Liver (tissue), 7 donors: ENCODE measurements at regions not wholly inside any gene's neighbourhood (a gene's known extent, or its start where the extent isn't known, plus 50 kb on each side); places are given as distances from the start of the nearest gene placed in this dataset.
A peak's percentile ranks its signal among the peaks of the same experiment; 100 is the strongest.

Source experiments
- DNase-seq: peaks from one replicate; pipeline ENCODE4 v3.0.0-alpha.2; 2017; ENCODE audit warnings: low spot score
- H3K27ac ChIP-seq, 2 donors: one replicate each; pipeline ENCODE4 v1.7.0; 2013; ENCODE audit warnings: inconsistent platforms in 2 of 2, low read length in 2 of 2, control low read depth in 1 of 2, low read depth in 1 of 2, mild to moderate bottlenecking in 1 of 2
- H3K27me3 ChIP-seq, 4 donors: one replicate each; pipeline versions ENCODE4 v1.6.1 to v1.7.0; 2013; ENCODE audit warnings: low read length in 3 of 4, inconsistent platforms in 1 of 4, mild to moderate bottlenecking in 1 of 4, moderate library complexity in 1 of 4; ENCODE audit not compliant: control insufficient read depth in 4 of 4, insufficient read depth in 4 of 4
- H3K36me3 ChIP-seq, 4 donors: one replicate each; pipeline versions ENCODE4 v1.6.1 to v1.7.0; 2013; ENCODE audit warnings: low read length in 3 of 4, mild to moderate bottlenecking in 3 of 4, low read depth in 1 of 4, moderate library complexity in 1 of 4; ENCODE audit not compliant: control insufficient read depth in 4 of 4, insufficient read depth in 3 of 4
- H3K4me1 ChIP-seq, 4 donors: one replicate each; pipeline versions ENCODE4 v1.6.1 to v1.7.0; 2013; ENCODE audit warnings: low read length in 3 of 4, mild to moderate bottlenecking in 3 of 4, moderate library complexity in 1 of 4; ENCODE audit not compliant: control insufficient read depth in 4 of 4, insufficient read depth in 4 of 4
- H3K4me3 ChIP-seq, 3 donors: one replicate each; pipeline versions ENCODE4 v1.6.1 to v1.7.0; 2013; ENCODE audit warnings: low read length in 3 of 3, control low read depth in 1 of 3, low read depth in 1 of 3, mild to moderate bottlenecking in 1 of 3
- H3K9ac ChIP-seq, 2 donors: one replicate each; pipeline ENCODE4 v1.7.0; 2013; ENCODE audit warnings: low read length in 2 of 2, mild to moderate bottlenecking in 2 of 2, moderate library complexity in 2 of 2, control low read depth in 1 of 2, low read depth in 1 of 2
- H3K9me3 ChIP-seq, 4 donors: one replicate each; pipeline versions ENCODE4 v1.6.1 to v1.7.0; 2013; ENCODE audit warnings: low read length in 3 of 4; ENCODE audit not compliant: control insufficient read depth in 4 of 4
- FOXA1 ChIP-seq: IDR thresholded peaks from 2 replicates; pipeline ENCODE4 v1.6.1; 2016; ENCODE audit warnings: antibody characterized with exemption
- GABPA ChIP-seq, 2 donors: IDR thresholded peaks in 1 of 2; conservative IDR thresholded peaks in 1 of 2; 2 replicates each; pipeline ENCODE4 v1.6.1; 2016; ENCODE audit warnings: antibody characterized with exemption in 2 of 2, mild to moderate bottlenecking in 1 of 2, moderate library complexity in 1 of 2
- HNF4A ChIP-seq, 2 donors: conservative IDR thresholded peaks; 2 replicates each; pipeline ENCODE4 v1.6.1; 2016; ENCODE audit warnings: antibody characterized with exemption in 2 of 2, mild to moderate bottlenecking in 2 of 2
- HNF4G ChIP-seq: IDR thresholded peaks from 2 replicates; pipeline ENCODE4 v1.6.1; 2016; ENCODE audit warnings: antibody characterized with exemption
- JUND ChIP-seq, 2 donors: IDR thresholded peaks; 2 replicates each; pipeline ENCODE4 v1.6.1; 2016; ENCODE audit warnings: antibody characterized with exemption in 2 of 2
- NR2F2 ChIP-seq: IDR thresholded peaks from 2 replicates; pipeline ENCODE4 v1.6.1; 2016; ENCODE audit warnings: antibody characterized with exemption
- RAD21 ChIP-seq, 2 donors: IDR thresholded peaks; 2 replicates each; pipeline ENCODE4 v1.6.1; 2016; ENCODE audit warnings: antibody characterized with exemption in 2 of 2, mild to moderate bottlenecking in 2 of 2
- RXRA ChIP-seq, 2 donors: IDR thresholded peaks; 2 replicates each; pipeline ENCODE4 v1.6.1; 2017 to 2018; ENCODE audit warnings: antibody characterized with exemption in 2 of 2, mild to moderate bottlenecking in 1 of 2
- SP1 ChIP-seq: IDR thresholded peaks from 2 replicates; pipeline ENCODE4 v1.6.1; 2018; ENCODE audit warnings: antibody characterized with exemption, mild to moderate bottlenecking
- TAF1 ChIP-seq: conservative IDR thresholded peaks from 2 replicates; pipeline ENCODE4 v1.6.1; 2016; ENCODE audit warnings: antibody characterized with exemption, mild to moderate bottlenecking
- WGBS: extraction: QIAGEN DNeasy Blood & Tissue Kit; methylation state at CpG from one replicate; pipeline ENCODE4 v1.1.7; 2013; 5-methylcytosine and 5-hydroxymethylcytosine counted together
- TF ChIP-seq, protein P1 (sequence below): IDR thresholded peaks from 2 replicates; pipeline ENCODE4 v1.6.1; 2016; ENCODE audit warnings: antibody characterized with exemption
- TF ChIP-seq, protein P2 (sequence below): IDR thresholded peaks from 2 replicates; pipeline ENCODE4 v1.6.1; 2016; ENCODE audit warnings: antibody characterized with exemption, mild to moderate bottlenecking
- TF ChIP-seq, protein P3 (sequence below): IDR thresholded peaks from 2 replicates; pipeline ENCODE4 v1.6.1; 2016; ENCODE audit warnings: antibody characterized with exemption
- TF ChIP-seq, protein P4 (sequence below): IDR thresholded peaks from 2 replicates; pipeline ENCODE4 v1.6.1; 2016; ENCODE audit warnings: antibody characterized with exemption
- donor health status: healthy.
- donor health status: healthy.
- donor health status: healthy.
- donor health status: healthy.

- Histone ChIP-seq H3K9me3 (no peaks in the 10 kb centered on the region), H3K4me3 (no peak overlapping the region), H3K4me1 (peaks cover 0 to 8% (median 2%) of the 10 kb centered on the region in 4 donors), H3K27me3 (no peaks in the 10 kb centered on the region), H3K36me3 (no peaks in the 10 kb centered on the region), H3K27ac (peak overlapping the region; percentile 28 to 51), H3K9ac (no peak overlapping the region)
- DNase-seq: no peak
- 90% methylated on average over 2 of the region's 2 CpGs for WGBS
- no peak for TF ChIP-seq RAD21 (IDR thresholded peaks at IDR 0.05)
- no peak for TF ChIP-seq HNF4G
- no peak for TF ChIP-seq RXRA (IDR thresholded peaks at IDR 0.05)
Observed at GRCh38 chr1:101151286-101151685, 85.5 kb upstream of the S1PR1 start.

- TF ChIP-seq TAF1: no peak
- TF ChIP-seq RAD21 (IDR thresholded peaks at IDR 0.05): no peak
- TF ChIP-seq FOXA1: no peak
- TF ChIP-seq HNF4A (conservative IDR thresholded peaks at IDR 0.05): peak in 1 of 2 donors; percentile 68
- TF ChIP-seq, protein P1, sequence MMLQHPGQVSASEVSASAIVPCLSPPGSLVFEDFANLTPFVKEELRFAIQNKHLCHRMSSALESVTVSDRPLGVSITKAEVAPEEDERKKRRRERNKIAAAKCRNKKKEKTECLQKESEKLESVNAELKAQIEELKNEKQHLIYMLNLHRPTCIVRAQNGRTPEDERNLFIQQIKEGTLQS: no peak
- TF ChIP-seq, protein P2, sequence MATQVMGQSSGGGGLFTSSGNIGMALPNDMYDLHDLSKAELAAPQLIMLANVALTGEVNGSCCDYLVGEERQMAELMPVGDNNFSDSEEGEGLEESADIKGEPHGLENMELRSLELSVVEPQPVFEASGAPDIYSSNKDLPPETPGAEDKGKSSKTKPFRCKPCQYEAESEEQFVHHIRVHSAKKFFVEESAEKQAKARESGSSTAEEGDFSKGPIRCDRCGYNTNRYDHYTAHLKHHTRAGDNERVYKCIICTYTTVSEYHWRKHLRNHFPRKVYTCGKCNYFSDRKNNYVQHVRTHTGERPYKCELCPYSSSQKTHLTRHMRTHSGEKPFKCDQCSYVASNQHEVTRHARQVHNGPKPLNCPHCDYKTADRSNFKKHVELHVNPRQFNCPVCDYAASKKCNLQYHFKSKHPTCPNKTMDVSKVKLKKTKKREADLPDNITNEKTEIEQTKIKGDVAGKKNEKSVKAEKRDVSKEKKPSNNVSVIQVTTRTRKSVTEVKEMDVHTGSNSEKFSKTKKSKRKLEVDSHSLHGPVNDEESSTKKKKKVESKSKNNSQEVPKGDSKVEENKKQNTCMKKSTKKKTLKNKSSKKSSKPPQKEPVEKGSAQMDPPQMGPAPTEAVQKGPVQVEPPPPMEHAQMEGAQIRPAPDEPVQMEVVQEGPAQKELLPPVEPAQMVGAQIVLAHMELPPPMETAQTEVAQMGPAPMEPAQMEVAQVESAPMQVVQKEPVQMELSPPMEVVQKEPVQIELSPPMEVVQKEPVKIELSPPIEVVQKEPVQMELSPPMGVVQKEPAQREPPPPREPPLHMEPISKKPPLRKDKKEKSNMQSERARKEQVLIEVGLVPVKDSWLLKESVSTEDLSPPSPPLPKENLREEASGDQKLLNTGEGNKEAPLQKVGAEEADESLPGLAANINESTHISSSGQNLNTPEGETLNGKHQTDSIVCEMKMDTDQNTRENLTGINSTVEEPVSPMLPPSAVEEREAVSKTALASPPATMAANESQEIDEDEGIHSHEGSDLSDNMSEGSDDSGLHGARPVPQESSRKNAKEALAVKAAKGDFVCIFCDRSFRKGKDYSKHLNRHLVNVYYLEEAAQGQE: no peak
- TF ChIP-seq, protein P3, sequence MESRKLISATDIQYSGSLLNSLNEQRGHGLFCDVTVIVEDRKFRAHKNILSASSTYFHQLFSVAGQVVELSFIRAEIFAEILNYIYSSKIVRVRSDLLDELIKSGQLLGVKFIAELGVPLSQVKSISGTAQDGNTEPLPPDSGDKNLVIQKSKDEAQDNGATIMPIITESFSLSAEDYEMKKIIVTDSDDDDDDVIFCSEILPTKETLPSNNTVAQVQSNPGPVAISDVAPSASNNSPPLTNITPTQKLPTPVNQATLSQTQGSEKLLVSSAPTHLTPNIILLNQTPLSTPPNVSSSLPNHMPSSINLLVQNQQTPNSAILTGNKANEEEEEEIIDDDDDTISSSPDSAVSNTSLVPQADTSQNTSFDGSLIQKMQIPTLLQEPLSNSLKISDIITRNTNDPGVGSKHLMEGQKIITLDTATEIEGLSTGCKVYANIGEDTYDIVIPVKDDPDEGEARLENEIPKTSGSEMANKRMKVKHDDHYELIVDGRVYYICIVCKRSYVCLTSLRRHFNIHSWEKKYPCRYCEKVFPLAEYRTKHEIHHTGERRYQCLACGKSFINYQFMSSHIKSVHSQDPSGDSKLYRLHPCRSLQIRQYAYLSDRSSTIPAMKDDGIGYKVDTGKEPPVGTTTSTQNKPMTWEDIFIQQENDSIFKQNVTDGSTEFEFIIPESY: no peak
- TF ChIP-seq, protein P4, sequence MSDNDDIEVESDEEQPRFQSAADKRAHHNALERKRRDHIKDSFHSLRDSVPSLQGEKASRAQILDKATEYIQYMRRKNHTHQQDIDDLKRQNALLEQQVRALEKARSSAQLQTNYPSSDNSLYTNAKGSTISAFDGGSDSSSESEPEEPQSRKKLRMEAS: peak; percentile 34
- TF ChIP-seq SP1: no peak
- TF ChIP-seq GABPA (IDR thresholded peaks at IDR 0.05 in 1 of 2, conservative IDR thresholded peaks at IDR 0.05 in 1 of 2): no peak
- peak in 1 of 2 donors; percentile 52 for TF ChIP-seq JUND (IDR thresholded peaks at IDR 0.05)
- TF ChIP-seq RXRA (IDR thresholded peaks at IDR 0.05): peak in 1 of 2 donors; percentile 47
- TF ChIP-seq HNF4G: no peak
- no peak for TF ChIP-seq NR2F2
- Histone ChIP-seq H3K9me3 (no peaks in the 10 kb centered on the region), H3K27me3 (no peaks in the 10 kb centered on the region), H3K9ac (peak overlapping the region in 1 of 2 donors; percentile 18), H3K36me3 (no peaks in the 10 kb centered on the region), H3K4me3 (no peak overlapping the region), H3K27ac (peak overlapping the region; percentile 28 to 51), H3K4me1 (peaks cover 0 to 8% (median 2%) of the 10 kb centered on the region in 4 donors)
- no peak for DNase-seq
- WGBS: 46% methylated on average over 5 of the region's 5 CpGs
Observed at GRCh38 chr1:101150670-101151069, 86.1 kb upstream of the S1PR1 start.
